GM21723 (cell line): ENCODE measurements at regions not wholly inside any gene's neighbourhood (a gene's known extent, or its start where the extent isn't known, plus 50 kb on each side); places are given as distances from the start of the nearest gene placed in this dataset.
"Not testable (repeated sequence)": the region's sequence is repeated elsewhere in the genome, so short reads cannot be mapped to it uniquely, and the experiment has no call there.

Experiments
- ATAC-seq: cut with Tn5 transposase; IDR thresholded peaks from one replicate; pipeline ENCODE4 v1.9.1; 2021; ENCODE audit warnings: mild to moderate bottlenecking, moderate library complexity; ENCODE audit not compliant: unreplicated experiment

DNA sequence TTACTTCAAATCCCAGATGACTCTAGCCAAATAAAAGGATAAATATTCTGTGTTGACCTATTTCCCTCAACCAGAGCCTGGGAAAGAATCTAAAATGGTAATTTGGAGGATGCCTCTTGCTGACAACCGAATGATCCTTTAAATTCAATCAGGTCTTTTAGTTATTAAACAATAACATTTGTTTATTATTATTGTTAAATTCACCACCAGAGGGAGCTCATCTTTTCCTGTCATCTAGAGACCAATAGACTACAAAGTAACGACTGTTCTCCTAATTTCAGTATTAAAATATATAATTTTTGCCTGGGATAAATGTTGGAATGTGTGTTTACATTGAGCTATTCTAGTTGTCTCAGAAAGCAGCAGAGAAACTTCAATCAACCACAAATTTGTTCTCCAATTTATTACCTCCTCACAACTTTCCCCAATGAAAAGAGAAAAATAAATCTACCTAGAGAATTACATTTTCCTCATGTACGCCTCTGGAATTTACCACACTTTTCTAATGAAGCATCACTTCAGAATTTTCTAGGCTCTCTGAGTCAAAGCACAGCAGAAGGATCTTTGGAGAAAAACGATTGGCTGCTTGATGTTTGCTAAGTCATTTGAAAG is 142.7 kb downstream of the SCG2 start:
- ATAC-seq: no peak

DNA sequence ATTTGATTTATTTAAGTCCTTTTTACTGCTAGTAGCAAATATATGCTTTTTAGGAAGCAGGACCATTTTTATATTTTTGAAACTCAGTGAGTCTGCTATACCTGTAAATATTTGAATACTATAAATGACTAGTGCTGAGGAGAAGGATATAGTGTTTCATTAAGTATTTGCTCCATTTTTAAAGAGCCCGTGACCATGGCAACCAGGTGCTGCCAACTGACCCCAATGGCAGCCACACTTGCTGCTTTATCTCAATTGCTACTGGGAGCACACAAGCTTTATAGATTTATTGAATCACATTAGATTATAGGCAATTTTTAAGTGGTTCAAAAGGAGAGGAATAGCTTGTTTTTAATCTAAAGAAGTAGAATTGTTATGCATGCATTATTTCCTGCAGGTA is 142.0 kb downstream of the SCG2 start:
- ATAC-seq: no peak

DNA sequence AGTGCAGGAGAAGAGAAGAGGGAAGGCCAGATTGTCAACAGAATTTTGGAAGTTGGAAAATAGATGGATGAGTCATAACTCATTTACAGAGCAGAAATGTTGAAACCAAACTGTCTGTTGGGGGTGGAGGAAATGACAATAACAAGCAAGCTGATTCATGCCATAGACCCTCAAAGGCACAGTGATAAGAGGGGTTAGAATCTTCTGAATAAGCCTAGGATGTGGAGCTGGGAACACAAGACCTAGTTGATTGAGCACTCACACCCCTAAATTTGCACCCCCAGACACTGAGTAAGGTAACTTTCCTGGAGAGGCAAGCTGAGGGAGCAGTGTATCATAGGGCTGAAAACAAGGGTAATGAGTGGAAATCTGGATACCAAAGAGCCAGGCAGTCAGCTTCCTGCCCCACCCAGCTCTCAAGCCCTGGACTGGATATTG is 141.4 kb downstream of the SCG2 start:
- no peak for ATAC-seq

DNA sequence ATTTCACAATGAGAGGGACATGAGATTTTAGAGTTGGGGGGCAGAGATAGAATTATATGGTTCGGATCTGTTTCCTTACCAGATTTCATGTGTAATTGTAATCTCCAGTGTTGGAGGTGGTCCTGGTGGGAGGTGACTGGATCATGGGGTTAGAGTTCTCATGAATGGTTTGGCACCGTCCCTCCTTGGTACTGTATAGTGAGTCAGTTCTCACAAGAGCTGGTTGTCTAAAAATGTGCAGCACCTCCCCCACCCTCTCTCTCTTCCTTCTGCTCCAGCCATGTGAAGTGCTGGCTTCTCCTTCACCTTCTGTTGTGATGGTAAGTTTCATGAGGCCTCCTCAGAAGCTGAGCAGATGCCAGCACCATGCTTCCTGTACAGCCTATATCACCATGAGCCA is 138.1 kb downstream of the SCG2 start:
- ATAC-seq: no peak

DNA sequence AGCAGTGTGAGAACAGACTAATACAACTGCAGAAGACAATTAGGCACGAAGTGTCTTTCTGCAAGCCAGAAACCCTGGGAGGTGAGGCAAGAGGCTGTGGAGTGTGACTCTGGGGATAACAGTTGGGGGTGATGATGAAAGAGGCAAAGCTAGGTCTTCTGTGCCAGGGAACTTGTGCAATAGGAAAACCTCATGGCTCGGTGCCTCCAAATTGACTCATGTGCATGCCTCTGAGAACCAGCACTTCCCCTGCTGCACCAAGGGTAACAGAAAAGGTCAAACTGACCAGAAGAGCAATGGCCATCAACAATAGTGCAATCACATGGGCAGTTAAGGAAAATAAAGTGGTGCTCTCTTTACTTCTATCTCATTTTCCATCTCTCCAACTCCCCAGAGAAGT is 136.4 kb downstream of the SCG2 start:
- ATAC-seq: no peak

DNA sequence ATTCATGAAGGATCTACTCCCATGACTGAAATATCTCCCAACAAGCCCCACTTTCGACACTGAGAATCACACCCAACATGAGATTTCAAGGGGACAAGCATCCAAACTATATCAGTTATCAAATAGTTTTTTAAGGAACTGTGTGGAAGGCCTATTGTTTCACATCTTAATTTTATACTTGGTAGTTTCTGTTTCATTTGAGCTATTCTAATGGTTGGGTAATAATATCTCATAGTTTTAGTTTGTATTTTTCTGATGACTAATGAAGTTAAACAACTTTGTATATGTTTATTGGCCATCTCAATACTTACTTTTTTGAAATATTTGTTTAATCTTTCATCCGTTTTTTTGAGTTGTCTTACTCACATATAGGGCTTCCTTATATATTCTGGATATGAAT is 135.0 kb downstream of the SCG2 start:
- no peak for ATAC-seq

DNA sequence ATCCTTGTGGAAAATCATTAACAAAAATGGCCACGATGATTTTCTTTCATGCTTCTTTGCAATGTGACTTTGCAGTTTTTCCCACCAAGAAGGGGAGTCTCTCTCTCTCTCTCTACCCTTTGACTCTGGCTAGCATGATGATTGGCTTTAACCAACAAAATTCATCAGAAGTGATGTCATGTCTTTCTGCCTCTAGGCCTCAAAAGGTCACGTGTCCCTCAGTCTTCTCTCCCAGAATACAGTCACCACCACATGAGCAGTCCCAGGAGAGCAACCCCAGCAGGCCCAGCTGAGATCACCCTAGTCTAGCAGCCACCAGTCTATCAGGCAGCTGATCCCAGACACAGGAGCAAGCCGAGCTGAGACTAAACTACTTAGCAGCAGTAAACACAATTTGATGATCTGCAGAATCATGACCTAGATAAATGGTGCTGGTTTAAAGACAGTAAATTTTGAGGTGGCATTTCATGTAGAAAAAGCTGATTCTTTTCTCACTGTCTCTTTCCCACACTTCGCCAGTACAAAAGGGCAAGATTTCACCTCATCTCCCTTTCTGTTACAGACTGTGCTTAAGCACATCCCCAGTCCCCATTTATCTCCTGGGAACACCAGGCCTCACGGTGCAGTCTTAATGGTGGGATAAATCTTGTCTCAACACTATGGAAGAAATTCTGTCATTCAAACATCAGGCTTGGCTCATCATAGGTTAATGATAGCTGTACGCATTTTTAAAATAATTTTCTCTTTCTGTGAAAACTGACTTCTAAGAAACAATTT is 132.7 kb downstream of the SCG2 start:
- ATAC-seq: no peak

- no peak for ATAC-seq
These were observed 131.6 kb downstream of the SCG2 start for GRCh38 chr2:223470602-223471001.

- no peak for ATAC-seq
These were observed 129.4 kb downstream of the SCG2 start for GRCh38 chr2:223472771-223473170.

GRCh38 chr2:223474893-223475292 is 127.3 kb downstream of the SCG2 start:
- ATAC-seq: no peak

GRCh38 chr2:223475901-223476300 is 126.3 kb downstream of the SCG2 start:
- no peak for ATAC-seq

DNA sequence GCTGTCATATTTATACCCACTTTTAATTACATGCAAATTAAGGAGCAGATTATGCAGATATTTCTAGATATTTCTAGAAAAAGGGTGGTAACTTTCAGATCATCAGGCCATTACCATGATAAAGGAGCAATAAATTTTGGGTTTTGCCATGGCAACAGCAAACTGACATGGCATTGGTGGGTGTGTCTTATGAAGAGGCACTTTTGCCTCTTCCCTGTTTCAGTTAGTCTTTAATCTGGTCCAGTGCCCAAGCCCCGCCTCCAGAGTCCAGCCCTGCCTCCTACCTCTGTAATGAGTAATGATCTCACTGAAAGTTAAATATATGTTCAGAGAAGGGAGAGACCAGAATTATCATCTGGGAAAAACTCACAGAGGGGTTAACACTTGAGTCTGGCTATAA is 124.8 kb downstream of the SCG2 start:
- no peak for ATAC-seq

GRCh38 chr2:223481486-223481885 is 120.7 kb downstream of the SCG2 start:
- no peak for ATAC-seq

DNA sequence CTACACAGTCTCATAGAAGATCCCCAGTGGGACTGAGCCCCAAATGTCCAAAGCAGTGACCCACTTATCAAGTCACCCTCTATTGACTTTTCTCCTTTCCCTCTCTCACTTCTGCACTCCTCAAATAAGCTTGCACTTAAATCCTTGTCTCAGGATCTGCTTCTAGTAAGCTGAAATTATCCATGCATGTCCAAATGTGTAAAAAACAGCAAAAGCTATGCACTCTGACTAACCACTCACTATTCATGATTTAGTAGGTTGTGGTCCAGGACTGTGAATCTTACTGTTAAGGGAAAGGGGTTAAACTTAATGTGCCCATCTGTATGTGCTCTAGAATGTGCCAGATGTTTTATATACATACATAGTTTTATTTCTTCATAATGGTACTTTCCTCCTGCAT is 115.4 kb downstream of the SCG2 start:
- no peak for ATAC-seq

DNA sequence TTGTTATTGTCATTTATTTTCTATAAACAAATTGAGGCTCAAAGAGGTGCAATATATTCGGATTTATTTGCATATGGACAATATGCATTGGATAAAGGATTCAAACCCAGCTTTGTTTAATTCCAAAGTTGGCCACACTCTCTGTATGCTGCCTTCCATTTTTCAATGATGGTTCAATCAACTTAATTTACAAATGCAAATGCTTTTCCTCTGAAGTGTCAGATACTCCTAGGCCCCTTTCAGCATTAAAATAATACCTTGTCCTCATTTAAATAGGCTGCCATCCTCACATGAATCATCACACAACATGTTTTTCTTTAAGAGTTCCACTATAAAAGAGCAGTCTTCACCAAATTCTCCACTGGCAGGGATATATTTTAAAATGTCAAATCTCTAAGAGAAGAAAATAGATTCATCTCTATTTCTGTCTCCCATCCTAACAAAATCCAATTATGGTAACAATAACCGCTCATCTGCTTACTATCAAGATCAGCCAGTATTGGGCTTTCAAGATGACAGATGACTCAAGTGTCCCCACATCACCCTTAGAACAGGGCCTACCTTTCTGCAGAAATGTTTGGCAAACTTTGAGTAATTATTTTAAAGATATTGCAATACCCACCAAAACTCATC is 114.8 kb downstream of the SCG2 start:
- ATAC-seq: no peak

GRCh38 chr2:223488814-223489213 is 113.3 kb downstream of the SCG2 start:
- no peak for ATAC-seq

DNA sequence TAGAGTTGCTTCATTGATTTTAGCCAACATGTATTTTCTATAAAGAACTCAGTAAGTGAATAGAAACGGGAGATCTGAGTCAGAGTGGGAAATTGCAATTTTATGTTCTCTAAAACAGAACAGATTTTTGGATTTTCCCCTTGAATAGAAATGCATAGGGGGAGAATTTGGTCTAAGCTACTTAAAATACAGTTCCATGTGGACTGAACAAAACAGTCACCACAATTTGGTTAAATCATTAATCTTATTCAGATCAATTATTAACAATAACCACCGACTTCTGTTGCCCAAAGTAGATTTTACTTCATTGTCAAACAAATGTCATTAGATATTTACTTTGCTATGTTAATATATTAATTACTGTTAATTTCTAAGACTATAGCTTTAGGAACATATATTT is 107.7 kb downstream of the SCG2 start:
- ATAC-seq: no peak

GRCh38 chr2:223494942-223495341 is 107.2 kb downstream of the SCG2 start:
- no peak for ATAC-seq

DNA sequence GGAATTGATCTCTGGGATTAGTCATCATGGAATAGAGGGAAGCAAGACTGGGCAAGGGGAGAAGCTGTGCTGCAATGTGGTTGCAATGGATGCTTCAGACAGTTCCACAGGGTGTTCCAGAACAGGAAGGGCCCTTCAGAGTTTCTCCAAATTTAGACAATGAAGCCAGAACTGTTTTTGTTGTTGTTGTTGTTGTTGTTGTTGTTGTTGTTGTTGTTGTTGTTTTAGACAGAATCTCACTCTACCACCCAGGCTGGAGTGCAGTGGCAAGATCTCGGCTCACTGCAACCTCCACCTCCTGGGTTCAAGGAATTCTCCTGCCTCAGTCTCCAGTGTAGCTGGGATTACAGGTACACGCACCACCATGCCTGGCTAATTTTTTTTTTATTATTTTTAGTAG is 105.3 kb downstream of the SCG2 start:
- not testable (repeated sequence) for ATAC-seq

DNA sequence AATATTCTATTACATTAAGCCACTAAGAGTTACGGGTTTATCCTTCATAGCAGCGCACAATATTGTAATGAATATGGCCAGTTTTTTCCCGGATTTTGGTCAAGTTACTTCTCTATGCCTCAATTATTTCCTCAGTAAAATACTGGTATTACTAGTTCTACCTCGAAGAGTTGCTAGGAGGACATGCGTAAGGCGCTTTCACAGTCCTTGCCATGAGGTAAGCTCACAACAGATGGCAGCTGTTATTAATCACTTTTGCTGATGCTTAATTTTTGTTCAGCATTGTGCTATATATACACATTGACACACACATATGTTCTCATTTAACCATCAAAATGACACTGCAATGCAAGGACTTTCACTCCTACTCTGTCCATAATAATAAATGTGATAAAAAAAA is 101.5 kb downstream of the SCG2 start:
- ATAC-seq: no peak

DNA sequence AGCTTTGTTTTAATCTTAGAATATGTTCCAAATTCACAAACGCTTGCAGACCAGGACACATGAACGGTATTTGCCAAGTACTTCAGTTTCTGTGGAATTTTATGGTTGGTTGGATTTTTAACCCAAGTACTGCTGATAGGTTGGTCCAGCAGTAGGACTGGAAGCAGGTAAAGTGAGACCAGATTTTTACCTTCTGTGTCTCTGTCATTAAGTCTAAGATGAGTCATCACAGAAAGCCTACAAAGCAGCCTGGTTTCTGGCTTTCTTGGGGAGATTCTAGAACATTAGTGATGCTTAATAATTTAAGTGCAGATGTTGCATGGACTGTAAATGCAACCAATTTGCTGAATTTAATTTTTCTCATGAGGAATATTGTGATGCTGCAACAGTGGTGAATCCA is 100.5 kb downstream of the SCG2 start:
- no peak for ATAC-seq

GRCh38 chr2:223503746-223504145 is 98.4 kb downstream of the SCG2 start:
- no peak for ATAC-seq
